Stimulated activated CD8-positive, alpha-beta memory T cell treated with anti-CD3 and anti-CD28 coated beads, Interleukin-12 subunit alpha, Interleukin-12 subunit beta, amount 100 ng/mL, for 1 hour (primary cell): ENCODE measurements at regions not wholly inside any gene's neighbourhood (a gene's known extent, or its start where the extent isn't known, plus 50 kb on each side); places are given as distances from the start of the nearest gene placed in this dataset.

Experiments used
- DNase-seq: peaks from one replicate; pipeline ENCODE4 v3.0.0-alpha.2; 2020; ENCODE audit warnings: low read depth

DNA sequence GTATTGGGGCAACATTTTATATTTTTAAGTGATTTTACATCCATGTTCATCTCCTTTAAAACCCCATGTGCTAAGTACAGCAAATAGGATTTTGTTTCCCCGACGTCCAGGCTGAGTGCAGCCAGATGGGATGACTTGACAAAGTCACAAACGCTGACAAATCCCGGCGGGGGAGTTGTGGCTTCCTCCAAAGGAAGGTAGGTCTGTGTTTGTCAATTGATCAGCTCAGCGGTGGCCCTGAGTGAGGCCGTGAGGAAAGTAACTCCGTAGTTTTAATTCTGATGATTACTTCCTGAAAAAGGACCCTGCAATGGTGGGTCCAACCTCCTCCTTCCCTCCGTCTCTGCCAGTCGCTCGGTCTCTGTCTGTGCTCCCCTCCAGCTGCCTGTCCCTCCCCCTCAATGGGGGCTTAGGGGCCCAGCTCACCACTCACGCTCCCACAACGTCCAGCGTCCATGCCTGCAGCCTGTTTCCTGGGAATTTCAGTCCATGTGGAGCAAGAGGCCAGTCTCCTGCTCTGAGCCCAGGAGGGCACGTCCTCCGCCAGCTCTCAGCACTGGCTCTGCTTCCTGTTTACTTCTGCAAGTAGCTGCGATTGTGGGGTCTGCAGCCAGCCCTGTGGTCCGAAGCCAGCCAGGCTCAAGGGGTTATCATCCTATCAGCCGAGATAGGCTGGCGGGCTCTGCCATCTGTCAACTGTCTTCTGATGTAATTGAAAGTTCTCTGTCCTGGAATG lies 209.4 kb upstream of the FOXF1 start:
- DNase-seq: no peak

DNA sequence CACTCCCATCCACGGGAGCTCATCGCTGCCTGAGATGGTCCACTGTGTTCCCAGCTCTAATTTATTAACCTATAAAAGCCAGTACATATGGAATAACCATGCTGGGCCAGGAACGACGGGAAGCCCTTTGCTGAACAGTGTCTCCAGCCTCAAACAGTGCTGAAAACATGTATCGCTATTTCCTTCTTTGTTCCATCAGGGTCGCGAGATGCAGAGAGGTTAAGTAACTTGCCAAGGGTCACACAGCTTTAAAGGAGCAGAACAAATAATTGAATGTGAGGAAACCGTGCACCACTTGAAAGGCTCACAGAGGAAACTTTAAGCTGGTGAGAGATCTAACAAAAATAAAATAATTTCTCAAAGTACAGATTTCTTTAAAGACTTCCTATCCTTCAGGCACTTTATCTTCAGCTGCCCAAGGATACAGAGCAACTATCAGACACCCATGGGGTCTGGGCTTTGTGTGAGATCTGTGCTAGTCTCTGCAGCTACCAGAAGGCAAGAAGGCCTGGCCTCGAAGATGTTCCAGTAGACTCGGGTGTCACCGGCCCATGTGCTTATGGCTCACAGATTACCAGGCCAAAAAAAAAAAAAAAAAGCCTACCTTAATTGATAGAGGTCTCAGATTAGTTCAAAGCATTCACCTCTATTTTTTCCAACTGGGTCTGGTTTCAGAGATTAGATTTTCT lies 207.8 kb upstream of the FOXF1 start:
- DNase-seq: no peak

DNA sequence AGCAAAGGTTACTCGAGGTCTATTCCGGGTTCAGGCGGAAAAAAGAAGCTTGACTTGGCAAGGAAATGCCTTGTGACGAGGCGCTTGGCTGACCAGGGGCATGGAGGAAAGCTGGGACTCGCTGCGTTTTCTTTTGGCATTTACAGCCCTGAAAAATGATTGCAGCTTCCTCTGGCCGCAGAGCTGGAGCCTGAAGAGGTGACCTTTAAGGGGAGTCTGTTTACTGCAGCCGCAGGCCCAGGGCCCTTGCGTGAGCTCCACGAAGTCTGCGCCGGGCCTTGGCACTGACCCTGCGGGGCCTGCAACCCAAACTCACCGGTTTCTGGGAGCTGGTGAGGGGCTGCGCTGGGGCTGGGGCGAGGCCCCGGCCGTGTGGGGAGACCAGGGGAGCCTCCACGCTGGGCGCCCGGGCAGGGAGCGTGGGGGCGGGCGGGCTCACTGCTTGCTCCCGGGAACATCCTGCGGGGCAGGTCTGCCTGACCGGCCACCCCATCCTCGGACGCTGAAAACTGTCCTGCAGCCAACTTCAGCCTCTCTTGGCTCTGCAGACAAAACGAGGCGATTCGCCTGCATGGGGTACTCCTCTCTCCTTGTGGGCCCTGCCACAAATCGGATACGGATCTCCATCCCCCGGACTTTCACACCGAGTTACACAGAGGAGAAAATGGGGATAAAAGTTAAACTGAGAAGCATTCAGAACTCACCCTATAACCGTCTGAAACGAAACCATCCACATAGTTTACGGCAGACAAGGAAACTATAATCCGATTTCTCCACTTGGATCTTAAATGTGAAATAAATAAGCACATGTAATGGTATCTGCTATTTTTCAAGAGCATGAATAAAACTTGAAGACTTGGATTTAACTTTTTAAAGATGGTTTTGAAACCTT lies 206.3 kb upstream of the FOXF1 start:
- no peak for DNase-seq

DNA sequence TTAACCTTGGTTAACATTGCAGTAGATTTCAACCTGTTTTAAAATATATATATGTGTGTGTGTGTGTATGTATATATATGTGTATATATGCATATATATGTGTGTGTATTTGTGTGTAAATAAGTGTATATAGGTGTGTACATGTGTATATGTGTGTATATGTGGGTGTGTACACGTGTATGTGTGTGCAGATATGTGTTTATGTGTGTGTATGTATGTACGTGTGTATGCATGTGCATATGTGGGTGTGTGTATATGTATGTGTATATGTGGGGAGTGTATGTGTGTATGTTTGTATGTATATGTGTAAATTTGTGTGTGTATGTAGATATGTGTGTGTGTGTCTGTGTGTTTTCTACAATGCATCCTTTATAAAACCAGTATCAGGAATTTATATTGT lies 205.5 kb upstream of the FOXF1 start:
- DNase-seq: no peak

DNA sequence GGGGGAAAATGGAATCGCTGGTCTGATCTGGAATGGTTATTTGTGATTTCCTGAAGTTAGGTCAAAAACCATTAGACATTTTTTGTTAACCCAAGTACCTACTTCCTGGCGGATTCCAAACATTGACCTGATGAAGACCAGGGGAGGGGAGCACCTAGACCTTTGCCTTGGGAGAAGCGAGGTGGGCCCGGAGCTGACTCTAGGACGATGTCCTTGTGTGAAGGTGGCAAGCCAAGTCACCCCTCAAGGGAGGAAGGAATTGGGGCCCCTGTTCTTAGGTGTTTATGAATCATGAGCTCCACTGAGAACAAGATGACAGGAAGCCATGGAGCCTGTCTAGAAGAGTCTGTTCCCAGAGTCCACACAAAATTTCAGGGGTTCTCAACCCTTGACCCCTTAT lies 204.9 kb upstream of the FOXF1 start:
- DNase-seq: no peak

DNA sequence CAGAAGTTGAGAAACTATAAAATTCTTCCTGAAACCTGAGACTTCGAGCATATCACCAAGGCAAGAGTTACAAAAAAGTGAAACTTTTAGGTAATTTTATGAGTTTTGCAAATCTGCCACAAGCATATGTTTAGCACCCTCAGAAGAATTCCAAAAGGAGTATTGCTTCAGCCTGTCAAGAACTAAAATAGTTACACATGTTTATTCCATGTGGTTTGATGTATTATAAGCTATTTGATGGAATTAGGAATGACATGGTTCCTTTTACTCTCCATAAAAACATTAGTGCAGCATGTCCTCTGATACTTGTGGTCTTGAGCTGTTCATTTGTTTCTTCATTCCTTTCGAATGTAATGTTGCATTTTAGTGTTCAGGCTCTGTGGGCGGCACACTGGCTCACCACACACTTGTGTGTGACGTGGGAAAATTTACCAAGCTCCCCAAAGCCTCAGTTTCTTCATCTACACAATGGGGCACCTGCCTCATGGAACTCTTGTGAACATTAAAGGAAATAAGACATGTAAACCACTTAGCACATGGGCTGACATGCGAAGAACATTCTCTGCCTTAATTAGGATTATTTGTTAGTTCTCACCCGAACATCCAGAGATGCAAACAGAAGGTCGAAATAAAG lies 204.2 kb upstream of the FOXF1 start:
- no peak for DNase-seq

DNA sequence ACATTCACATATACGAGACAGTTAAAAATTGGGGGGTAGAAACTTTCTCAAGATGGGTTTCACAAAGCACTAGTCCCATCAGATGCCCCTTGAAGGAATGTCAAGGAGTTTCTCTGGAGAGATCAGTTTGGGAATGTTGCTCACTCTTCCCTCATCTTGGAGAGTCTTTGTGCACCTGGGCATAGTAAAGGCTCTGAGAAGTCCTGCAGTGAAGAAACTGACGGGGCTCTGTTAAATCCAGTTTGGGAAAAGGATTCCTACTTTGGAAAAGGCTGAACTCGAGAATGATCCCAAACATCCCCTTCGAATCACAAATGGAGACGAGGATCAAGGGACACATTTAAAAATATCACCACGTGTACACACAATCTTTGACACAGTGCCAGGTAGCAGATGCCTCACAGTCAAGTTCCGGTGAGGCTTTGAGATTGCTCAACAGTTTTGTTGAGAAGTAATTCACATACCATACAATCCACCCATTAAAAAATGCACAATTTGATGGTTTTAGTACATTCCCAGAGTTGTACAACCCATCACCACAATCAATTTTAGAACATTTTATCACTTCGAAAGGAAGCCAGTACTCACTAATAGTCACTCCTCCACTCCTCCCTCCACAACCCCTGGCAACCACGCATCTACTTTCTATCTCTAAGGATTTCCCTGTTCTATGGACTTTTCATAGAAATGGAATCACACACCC lies 203.4 kb upstream of the FOXF1 start:
- DNase-seq: no peak

DNA sequence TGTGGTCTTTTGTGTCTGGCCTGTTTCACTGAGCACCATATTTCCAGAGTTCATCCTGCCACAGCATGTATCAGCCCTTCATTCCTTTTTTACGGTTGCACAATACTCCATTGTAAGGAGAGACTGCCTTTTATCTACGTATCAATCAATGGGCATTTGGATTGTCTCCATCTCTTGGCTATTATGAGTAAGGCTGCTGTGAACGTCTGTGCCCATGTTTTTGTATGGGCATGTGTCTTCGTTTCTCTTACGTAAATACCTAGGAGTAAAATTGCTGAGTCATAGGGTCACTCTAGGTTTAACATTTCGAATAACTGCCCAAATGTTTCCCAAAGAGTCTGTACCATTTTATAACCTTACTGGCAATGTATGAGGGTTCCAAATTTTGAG lies 202.8 kb upstream of the FOXF1 start:
- no peak for DNase-seq

DNA sequence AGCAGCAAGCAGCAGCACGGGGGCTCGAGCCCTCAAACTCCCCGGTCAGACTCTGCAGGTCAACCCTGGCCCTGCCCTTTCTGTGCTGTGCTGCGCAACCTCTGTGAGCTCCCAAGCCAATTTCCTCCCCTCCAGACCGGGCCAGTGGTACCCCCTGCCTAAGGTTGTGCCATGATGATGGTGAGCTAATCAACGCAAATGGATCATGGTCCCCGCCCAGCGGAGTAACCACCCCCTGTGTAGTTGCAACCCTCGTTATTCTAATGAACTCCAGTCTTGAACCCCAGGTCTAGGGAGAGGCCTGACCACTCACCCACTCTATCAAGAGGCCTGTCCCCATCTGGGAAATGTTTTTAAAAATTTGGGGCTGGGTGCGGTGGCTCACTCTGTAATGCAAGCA lies 201.8 kb upstream of the FOXF1 start:
- no peak for DNase-seq

DNA sequence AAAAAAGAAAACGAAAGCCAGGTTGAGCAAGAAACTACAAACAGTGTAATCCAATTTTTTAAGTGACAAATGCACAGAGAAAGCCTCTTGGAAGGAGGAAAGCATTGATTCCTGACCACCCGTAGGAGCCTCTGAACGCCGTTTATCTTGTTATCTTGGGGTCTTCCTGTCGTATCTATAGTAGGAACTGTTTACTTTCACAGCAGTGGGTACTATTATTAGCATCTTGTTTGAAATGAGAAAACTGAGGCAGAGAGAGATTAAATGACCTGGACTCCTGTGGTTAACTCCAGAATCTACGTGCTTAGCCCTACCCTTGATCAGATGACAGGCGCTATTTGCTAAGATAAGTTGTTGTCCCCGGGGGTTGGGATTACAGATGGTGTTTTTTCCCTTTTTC lies 196.7 kb upstream of the FOXF1 start:
- DNase-seq: no peak

DNA sequence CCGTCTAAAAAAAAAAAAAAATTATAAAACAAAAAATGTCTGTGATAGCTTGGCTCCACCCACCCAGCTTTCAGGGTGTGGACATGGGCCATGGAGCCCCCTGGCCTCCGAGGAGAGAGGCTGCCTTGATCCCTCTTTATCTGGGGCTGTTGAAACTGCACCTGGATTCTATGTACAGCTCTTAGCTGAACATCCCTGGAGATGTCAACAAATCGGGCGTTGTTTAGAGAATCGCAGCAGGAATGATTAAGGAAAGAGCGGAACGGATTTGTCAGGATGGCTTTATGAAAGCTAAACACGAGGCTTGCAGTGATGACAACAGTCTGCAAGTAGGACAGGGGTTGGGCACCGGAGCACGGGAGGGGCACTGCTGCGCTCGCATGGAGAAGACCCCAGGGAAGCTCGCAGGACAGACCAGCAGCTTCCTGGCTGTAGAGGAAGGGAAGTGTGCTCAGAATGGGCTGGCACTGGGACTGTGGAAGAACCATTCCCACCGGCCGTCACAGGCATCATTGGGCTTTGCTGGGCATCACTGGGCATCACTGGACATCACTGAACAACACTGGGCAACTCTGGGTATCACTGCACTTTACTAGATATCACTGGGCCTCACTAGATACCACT lies 195.8 kb upstream of the FOXF1 start:
- no peak for DNase-seq

DNA sequence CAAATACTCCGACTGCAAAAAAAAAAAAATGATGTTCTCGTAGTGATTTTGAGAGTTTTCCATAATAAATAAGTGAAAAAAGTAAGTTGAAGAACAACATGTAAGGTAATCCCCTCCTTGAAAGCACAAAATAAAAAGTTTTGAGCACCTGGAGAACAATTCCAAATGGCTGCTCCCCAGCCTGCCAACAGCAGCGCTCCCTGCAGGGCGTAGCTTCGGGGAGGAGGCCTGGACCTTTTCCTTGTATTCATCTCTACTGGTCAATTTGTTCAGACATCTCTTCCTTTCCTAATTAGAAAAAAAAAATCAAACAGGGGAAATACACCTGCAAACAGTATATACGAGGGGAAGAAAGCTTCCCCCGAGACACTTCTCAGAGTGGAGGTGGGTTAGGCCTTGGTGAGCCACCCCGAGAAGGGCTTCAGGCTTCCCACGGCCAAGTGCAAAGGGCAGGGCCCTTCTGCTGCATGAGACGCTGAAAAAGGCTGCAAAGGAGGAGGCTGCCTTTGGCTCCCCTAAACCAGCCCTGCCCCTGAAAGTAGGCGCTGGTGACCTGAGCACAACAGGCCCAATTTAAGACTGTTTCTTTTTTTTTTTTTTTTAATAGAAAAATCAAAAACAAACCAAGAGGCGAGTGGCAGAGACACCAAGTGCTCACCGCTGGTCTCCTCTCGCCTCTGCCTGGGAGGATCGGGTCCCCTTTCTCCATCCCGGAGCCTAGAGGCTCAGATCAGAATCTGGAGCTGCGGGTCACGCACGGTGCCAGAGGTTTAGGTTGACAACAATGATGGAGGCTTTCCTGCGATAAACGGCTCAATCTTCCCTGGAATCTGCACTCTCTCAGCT lies 193.1 kb upstream of the FOXF1 start:
- no peak for DNase-seq

DNA sequence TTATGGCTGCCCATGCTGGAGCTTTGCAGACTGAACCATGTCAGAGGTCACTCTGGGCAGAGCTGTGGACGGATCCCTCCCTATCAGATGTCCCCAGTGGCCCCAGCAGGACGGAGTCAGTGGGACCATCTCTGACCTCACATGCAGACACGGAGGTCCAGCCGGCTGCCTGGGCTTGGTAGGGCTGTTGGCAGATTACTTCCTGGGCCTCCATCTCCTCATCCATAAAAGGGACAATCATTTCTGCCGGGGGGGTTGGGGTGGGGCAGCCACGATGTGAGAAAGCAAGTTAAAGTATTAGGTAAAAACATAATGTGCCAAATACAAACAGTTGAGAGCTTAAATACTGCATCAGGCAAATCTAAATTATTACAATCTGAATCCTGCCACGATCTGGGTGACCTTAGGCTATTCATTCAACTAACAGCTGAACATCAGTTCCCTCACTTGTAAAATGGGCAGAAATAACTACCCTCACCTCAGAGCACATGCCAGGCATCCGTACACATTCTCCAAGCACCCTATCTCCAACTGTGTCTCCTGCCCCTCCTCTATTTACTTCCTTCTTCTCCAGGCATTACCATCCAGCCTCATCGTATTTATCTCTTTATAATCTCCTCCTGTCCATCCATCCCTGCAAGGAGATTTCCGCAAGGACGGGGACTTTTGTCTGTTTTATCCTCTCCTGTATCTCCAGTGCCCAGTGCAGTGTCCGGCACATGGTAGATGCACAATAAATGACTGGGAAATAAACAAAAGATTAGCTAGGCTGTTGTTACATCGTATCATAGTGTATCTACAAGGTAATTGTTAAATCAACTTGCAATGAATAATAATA lies 192.3 kb upstream of the FOXF1 start:
- DNase-seq: no peak

DNA sequence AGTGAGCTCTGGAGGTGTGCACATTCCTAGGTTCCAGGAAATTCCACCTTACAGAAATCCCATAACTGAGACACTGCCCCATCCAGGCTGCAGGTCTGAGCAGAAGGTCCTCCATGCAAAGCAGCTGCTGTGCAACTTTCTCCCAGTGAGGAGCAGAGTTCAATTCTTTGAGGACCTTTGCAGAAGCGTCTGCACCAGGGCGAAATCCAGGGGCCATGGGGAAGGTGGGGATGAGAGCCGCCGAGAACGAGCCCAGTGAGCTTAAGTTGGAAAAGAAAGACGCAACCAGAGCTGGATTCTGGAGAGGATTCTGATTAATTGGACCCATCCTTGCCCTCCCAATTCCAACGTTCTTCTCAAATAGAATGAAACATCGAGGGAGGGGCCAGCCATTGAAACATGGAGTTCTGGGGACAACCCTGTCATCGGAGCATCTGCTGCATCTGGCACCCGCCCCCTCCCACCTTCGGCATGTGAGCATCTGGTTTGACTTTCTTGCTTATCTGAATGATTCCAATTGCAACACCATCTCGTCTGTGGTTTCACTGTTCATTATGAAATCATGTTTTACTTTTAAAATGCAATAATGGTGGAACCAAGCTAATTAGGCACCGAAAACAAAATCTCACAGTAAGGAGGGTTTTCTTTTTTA lies 190.6 kb upstream of the FOXF1 start:
- no peak for DNase-seq

DNA sequence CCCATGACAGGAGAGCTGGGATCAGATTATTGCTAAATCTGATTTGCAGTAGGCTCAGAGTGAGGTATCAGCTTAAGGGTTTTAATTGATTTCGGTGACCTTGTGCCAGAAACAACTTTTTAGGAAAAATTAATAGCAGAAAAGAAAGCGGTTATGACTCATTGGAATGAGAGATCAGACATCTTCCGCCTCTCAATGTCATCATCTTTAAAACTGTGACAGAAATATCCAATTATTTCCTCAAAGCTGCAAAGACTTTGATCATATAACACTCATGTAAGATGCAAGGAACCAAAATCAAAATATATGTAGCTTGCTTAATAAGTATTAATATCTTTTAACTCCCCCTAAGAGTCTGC lies 190.1 kb upstream of the FOXF1 start:
- no peak for DNase-seq

DNA sequence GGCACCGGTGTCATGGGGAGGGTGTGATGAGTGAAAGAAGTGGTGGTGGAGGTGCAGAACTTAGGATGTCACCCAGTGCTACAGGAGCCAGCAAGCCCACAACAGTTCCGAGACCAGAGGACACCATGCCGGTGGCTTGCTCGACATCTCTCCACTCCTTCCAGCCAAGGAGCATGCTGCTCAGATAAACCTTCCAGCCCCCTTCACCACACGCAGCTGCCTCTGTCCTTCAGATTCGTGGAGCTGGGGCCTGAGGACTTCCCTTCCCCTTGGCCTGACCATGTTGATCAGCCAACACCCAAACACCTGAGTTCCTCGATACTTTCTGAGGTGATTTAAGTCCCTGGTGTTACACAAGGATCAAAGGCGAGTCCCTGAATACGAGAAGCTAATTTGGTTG lies 188.8 kb upstream of the FOXF1 start:
- no peak for DNase-seq

DNA sequence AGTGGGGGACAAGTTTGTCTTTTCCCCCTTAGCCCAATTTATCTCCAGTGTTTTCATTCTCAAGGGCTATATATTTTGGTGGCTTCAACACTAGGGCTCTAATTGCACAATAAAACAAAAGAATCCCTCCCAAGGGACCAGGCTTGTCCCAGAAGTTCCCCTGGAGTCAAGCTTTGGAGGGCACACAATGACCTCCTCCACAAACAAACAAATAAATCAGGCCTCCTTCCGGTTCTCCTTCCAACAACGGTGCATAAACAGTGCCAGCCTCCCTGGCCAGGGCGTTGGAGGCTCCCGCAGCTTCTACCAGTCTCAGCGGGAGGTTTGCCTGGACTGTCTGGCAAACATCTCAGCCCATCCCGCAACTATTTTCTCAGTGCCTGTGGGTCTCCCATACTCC lies 188.0 kb upstream of the FOXF1 start:
- no peak for DNase-seq

DNA sequence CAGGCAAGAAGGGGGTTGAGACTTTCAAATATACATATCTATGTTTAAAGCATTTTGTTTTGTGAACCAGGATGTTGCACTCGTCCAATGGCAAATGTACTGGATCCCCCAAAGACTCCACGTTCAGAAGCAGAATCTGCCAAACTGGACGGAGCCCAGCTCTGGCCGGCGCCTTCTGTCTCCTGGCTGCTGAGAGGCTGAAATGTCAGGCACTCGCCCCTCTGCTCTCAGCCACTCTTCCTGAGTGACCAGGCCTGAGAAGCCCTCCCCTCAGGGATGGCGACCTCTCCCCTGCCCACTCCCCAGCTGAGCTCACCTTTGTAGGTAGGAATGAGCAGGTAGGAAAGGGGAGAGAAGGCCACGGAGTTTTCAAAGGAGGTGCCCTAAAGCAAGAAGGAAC lies 187.5 kb upstream of the FOXF1 start:
- DNase-seq: no peak

DNA sequence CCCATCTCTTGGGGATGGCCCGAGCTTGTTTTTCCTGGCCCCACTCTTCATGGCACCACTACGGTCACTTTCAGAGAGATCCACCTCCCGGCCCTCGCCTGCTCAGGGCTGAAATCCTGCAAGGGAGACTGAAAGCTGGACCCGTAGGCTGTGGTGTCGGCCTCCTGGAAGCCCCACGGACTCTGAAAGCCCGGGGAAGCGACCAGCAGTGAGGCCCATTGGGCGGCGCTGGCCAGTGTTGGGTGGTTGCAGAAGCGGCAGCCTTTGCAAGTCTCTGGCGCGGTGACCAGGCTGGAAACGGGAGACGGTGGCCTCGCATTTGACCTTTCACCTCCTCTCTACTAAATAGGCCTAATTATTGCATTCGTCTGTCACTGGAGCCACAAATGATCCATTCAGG lies 186.0 kb upstream of the FOXF1 start:
- DNase-seq: no peak
